ENCODE measurements at regions not wholly inside any gene's neighbourhood (a gene's known extent, or its start where the extent isn't known, plus 50 kb on each side); places are given as distances from the start of the nearest gene placed in this dataset.

DNA sequence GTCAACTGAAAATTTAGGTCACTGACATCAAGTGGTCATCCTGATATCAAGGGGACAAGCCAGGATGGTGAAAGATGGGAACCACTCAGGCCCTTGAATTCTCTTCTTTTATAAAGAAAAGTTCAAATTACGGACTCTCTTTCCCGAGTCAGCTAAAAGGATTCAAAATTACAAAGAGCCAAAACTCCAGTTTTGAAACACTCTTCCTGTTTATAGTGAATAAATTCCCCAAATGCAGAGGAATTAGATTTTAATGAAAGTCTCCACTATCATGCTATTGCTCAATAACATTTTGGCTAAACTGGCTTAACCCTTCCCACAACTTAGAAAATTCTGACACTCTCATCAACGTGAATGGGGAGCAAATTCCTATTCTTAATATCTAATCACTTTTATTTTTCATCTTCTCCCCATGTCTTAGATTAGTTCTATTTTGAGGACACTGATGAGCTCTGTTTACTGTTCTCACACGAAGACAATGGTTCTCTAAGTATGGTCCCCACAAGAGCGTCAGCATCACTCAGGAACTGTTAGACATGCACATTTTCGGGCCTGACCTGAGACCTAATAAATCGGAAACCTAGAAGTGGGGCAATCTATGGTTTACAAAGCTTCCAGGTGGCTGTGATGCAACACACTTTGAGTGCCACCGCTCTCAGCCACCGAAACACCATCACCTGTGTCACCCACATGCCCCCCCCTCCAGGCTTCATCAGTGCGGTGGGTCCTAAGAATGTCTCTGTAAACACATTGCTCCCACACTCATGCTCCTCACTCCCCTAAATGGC lies 64.4 kb upstream of the TIAM1 start:
- DNase-seq (ENCODE audit: low spot score) = no peak

DNA sequence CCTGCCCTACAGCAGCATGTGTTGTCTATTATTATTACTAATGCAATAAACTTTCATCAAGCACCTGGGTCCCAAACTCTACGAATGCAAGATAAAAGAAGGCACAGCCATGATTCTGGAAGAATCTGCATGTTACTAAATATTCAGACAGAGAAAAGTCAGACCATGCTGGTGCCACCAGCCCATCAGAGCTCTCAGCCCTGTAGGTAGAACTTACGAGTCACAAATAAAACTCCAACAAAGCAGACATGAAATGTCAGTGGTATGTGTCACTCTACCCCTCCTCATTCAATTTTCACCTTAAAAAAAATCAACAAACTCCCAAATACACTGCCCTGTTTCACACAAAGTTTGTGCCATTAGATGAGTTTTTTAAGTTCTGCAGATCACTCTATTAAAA lies 62.4 kb upstream of the TIAM1 start:
- DNase-seq (ENCODE audit: low spot score) = no peak

DNA sequence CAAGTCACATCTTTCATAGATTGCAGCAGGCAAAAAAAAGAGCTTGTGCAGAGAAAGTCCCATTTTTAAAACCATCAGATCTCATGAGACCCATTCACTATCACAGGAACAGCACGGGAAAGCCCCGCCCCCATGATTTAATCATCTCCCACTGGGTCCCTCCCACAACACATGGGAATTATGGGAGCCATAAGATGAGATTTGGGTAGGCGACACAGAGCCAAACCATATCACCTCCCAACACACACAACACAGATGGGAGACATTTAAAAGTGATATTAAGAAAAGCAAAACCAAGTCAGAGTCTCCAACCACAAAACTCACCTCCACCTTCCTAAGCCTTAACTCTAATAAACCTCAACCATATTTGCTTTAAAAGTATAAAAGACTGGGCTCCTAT lies 61.5 kb upstream of the TIAM1 start:
- no peak for DNase-seq (ENCODE audit: low spot score)

DNA sequence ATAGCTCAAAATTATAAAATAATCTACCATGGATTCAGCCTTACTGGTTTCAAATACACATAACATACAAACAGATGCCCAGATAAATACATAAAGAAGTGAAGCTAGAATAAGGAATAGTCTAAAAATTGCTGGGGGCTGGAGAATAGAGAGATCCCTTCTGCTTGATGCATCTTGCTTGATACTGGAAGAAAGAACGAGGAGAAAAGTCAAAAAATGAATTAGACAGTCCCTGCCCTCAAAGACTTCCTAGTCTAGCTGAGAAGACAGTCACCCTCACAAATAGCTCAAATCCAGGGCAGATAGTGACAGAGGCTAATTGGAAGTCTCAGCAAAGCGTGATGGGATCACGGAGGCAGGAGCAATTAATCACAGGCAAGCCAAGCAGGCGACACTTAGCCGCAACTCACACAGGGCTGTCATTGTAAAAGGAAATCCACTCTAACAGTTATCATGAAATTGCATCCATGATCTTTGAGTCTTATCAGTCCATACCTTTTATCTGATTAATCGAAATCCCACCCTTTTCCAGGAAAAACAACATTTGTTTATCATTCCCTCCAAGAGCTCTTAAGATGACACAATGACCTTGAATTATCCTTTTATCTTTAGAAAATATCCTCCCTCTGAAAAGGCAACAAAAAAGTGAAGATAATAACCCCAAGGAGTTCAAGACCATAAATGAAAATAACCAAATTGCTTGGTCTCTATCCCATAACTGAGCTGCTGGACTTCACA lies 59.7 kb upstream of the TIAM1 start:
- DNase-seq (ENCODE audit: low spot score) = no peak

DNA sequence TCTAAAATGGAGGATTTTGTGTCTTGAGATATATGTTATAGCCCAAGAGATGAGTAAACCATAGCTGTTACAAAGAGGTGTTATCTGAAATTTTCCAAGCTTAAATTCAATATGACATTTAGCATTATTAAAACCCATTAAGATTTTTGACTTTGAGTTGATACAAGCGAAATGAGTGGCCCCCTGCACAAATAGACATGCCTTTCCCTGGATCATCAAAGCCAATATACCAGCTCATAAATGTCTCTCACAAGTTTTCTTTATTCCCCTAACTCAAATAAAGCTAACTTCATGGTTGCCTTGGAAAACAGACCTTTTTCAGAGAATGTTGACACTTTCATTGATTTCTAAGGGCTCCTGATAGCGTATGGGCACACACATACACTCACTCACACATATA lies 55.5 kb upstream of the TIAM1 start:
- no peak for DNase-seq (ENCODE audit: low spot score)

DNA sequence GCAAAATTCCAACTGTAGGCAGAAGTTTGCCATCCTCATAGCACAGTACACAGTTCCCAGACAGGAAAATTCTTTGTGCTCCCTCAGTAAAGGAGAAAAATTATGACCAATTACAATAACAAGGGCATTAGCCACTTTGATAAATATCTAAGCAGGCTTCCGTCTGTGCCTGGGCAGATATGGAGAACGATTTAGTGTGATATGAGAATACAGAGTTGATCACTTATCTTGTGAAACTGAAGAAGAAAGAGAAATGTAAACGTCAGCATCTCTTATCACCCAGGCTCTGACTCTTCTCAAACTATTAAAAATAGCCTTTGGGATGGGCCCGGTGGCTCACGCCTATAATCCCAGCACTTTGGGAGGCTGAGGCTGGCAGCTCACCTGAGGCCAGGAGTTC lies 54.5 kb upstream of the TIAM1 start:
- DNase-seq (ENCODE audit: low spot score) = no peak

DNA sequence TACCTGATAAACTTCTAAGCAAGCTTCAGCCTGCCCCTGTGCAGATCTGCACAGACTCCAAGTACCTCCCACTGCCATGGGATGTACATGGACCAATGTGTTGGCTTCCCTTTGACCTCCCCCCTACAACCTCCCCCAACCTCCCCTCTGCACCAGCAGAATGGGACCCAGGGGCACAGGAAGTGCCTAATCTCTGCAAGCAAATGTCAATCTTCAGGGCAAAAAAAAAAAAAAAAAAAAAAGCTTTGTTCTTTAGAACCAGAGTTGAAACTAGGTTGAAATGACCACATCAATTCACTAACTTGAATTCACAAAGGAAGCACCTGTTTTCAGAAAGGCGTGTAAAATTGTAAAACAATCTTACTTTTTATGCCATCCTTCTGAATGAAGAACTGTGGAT lies 53.9 kb upstream of the TIAM1 start:
- DNase-seq (ENCODE audit: low spot score) = no peak

DNA sequence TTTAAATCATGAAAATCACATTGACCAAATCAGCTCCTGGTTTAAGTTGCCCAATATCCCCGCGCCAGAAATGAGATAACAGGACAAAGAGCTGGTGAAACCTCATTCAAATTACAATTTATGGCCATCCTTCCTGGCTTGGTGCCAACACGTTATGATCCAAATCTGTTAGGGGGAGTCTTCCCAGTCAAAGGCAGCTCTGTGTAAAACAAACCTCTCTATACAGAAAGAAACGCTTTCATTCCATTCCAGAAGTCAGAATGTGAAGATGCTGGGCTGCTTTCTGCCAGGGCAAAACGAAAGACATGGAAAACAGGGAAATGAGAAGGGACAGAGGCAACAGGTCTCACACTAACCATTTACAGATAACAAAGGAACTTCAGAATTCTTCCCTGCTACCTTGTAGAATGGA lies 53.5 kb upstream of the TIAM1 start:
- DNase-seq (ENCODE audit: low spot score) = no peak

DNA sequence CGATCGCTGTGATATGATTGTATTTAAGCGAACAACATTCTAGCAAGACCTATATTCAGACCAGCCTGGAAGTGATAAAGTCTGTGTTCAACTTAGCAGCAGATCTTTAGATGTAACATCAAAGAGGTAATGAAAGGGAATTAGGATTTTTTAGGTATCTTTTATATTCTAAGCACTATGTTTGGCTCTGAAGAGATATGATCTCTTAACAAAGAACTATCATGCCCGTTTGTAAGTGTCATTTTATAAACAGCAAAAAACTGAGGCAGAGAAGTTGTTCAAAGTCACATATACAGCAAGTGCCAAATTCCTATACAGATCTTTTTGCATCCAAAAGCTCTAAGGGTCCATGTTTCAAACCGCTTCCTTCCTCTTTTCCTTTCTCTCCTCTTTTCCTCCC lies 53.0 kb upstream of the TIAM1 start:
- DNase-seq (ENCODE audit: low spot score) = no peak

DNA sequence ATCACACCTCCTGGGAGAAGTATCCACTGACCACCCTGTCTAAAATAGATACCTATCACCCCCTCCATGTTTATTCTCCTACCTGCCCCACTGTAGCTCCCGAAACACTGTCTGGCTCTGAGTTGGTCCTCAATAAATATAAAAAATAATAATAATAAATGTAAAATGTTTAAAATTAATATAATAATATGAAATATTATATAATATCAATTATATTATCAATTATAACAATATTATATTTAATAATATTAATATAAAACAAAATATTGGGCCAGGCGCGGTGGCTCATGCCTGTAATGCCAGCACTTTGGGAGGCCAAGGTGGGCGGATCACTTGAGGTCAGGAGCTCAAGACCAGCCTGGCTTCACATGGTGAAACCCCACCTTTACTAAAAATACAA lies 52.3 kb upstream of the TIAM1 start:
- DNase-seq (ENCODE audit: low spot score) = no peak

DNA sequence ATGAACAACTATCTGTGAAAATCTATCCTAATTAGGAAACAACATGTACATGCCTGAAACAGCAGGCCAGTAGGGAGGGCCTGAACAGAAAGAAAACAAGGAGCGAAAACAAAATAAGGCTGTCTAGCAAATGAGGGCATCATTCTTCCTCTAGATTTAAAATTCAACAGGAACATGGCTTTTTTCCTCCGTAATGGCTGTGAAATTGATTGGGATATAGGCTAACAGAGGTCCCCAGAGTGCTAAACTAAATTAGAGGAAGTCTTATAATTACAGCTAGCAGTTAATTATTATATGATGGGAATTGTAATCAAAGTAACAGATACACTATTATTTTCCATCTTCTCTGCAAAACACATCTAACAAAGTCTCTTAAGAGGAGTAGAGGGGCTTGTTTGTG lies 51.7 kb upstream of the TIAM1 start:
- DNase-seq (ENCODE audit: low spot score) = no peak

DNA sequence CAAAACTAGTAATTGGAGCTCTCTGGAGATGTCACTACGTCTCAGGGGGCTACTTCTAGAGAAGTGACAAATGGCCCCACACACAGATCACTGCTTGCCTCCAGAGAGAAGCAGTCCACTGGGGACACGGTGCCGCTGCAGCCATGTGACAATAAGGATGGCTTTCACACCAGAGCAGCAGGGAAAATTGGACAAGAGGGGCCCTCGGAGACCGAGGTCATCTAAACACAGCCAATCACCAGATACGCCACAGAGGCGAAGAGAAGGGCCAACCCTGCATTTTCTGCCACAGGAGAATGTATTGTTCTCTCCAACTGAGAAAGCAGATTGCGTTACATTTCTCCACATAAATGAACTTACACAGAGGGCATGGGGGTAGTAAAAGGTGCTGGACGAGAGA lies 51.2 kb upstream of the TIAM1 start:
- DNase-seq (ENCODE audit: low spot score) = no peak

DNA sequence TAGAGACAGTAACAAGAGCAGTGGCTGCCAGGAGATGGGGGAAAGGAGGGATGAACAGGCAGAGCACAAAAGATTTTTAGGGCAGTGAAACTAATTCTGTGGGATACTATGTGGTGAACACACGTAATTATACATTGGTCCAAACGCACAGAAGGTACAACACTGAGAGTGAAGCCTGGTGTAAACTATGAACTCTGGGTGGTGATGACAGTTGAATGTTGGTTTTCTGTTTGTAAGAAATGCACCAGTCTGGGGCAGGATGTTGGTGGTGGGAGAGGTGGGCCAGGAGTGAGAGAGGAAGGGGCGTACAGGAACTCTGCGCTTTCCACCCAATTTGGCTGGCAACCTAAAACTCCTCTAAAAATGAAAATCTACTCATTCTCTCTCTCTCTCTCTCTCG lies 50.2 kb upstream of the TIAM1 start:
- no peak for DNase-seq (ENCODE audit: low spot score)

Measured in RKO (cell line).